A549 (cell line): ENCODE measurements at regions not wholly inside any gene's neighbourhood (a gene's known extent, or its start where the extent isn't known, plus 50 kb on each side); places are given as distances from the start of the nearest gene placed in this dataset.

Source experiments
- ATAC-seq, 2 experiments: fragments of 200-7000 bp in 1 of 2; fragments of >200 bp in 1 of 2; cut with Nextera tagmentation in 1 of 2; cut with Tn5 transposase in 1 of 2; 3 replicates each; pipeline versions ENCODE4 v1.8.0 to v1.9.1; 2018 to 2020; ENCODE audit warnings: mild to moderate bottlenecking in 1 of 2, moderate library complexity in 1 of 2
- CTCF ChIA-PET: fragments of 300-600 bp; sonication (Branson Sonifier 250); formaldehyde crosslinking; extraction: SDS; loops from one replicate; lab custom pipeline; 2021; ENCODE audit warnings: antibody characterized with exemption, inconsistent platforms; lab: Yijun Ruan, JAX
- POLR2A ChIA-PET: fragments of 350-600 bp; formaldehyde crosslinking; extraction: SDS; loops from one replicate; lab custom pipeline; 2021; ENCODE audit warnings: antibody characterized with exemption, inconsistent platforms; lab: Yijun Ruan, JAX
- DNase-seq, 2 experiments: peaks; one replicate each; pipeline versions ENCODE4 v3.0.0 to v3.0.0-alpha.2; 2011 to 2016; ENCODE audit warnings: low read depth in 1 of 2, low spot score in 1 of 2
- FAIRE-seq: peaks from 2 replicates; lab custom pipeline; 2011; peaks lifted over from hg19 to GRCh38; lab: Jason Lieb, UNC
- H3K27ac ChIP-seq, 2 experiments: fragments of >200 bp; sonication (Bioruptor Twin); formaldehyde crosslinking; 3 replicates each; pipeline ENCODE4 v1.5.1; 2016 to 2017
- H3K4me1 ChIP-seq: fragments of >200 bp; sonication (Bioruptor Twin); formaldehyde crosslinking; 3 replicates; pipeline ENCODE4 v1.6.1; 2016
- H3K4me2 ChIP-seq: fragments of >200 bp; sonication (Bioruptor Twin); formaldehyde crosslinking; 3 replicates; pipeline ENCODE4 v1.6.1; 2016
- H3K4me3 ChIP-seq: fragments of >200 bp; sonication (Bioruptor Twin); formaldehyde crosslinking; 3 replicates; pipeline ENCODE4 v1.5.1; 2016
- H3K9me3 ChIP-seq: fragments of >200 bp; sonication (Bioruptor Twin); formaldehyde crosslinking; 3 replicates; pipeline ENCODE4 v1.6.1; 2016
- CEBPB ChIP-seq, 2 experiments: fragments of >200 bp in 1 of 2; sonication (Bioruptor Twin) in 1 of 2; formaldehyde crosslinking in 1 of 2; IDR thresholded peaks; 2 replicates each; pipeline ENCODE4 v1.6.1; 2012 to 2016
- CHD2 ChIP-seq: fragments of 150-350 bp; IDR thresholded peaks from 2 replicates; pipeline ENCODE4 v1.6.1; 2014; ENCODE audit warnings: low read length; ENCODE audit not compliant: partially characterized antibody
- EP300 ChIP-seq, 2 experiments: fragments of >200 bp; sonication (Bioruptor Twin); formaldehyde crosslinking; IDR thresholded peaks; 2 replicates in 1 of 2; 3 replicates in 1 of 2; pipeline ENCODE4 v1.6.1; 2016 to 2017
- FOSL2 ChIP-seq, 2 experiments: fragments of 450-650 bp in 1 of 2; fragments of >200 bp in 1 of 2; sonication (Bioruptor Twin) in 1 of 2; formaldehyde crosslinking; IDR thresholded peaks; 2 replicates each; pipeline versions ENCODE4 v1.5.0 to v1.6.1; 2016 to 2020; ENCODE audit warnings: mild to moderate bottlenecking in 1 of 2, moderate library complexity in 1 of 2
- GATA3 ChIP-seq: IDR thresholded peaks from 2 replicates; pipeline ENCODE4 v1.6.1; 2012; ENCODE audit warnings: borderline replicate concordance
- HOXA7 ChIP-seq: fragments of 250-450 bp; sonication (Bioruptor Pico); IDR thresholded peaks from 2 replicates; pipeline ENCODE4 v1.5.0; 2020; ENCODE audit warnings: mild to moderate bottlenecking, moderate library complexity
- HOXB5 ChIP-seq: fragments of 250-450 bp; sonication (Bioruptor Pico); IDR thresholded peaks from 2 replicates; pipeline ENCODE4 v1.5.0; 2020; ENCODE audit warnings: mild to moderate bottlenecking, moderate library complexity
- JUNB ChIP-seq: fragments of >200 bp; sonication (Bioruptor Twin); formaldehyde crosslinking; IDR thresholded peaks from 2 replicates; pipeline ENCODE4 v1.6.1; 2016
- KDM1A ChIP-seq: fragments of 200-600 bp; sonication (generic); IDR thresholded peaks from 2 replicates; pipeline ENCODE4 v1.6.1; 2016; ENCODE audit warnings: low read depth, mild to moderate bottlenecking
- MAZ ChIP-seq: fragments of 150-350 bp; IDR thresholded peaks from 2 replicates; pipeline ENCODE4 v1.6.1; 2014; ENCODE audit warnings: antibody characterized with exemption, low read depth, low read length, borderline replicate concordance
- MYC ChIP-seq: IDR thresholded peaks from 2 replicates; pipeline ENCODE4 v1.6.1; 2012; ENCODE audit warnings: mild to moderate bottlenecking, inconsistent platforms, low read length, improper control_type of control experiment, borderline replicate concordance
- NPAS2 ChIP-seq: fragments of 250-450 bp; sonication (Bioruptor Pico); IDR thresholded peaks from 2 replicates; pipeline ENCODE4 v1.8.0; 2022; ENCODE audit warnings: mild to moderate bottlenecking, moderate library complexity, borderline replicate concordance
- POLR2A ChIP-seq: IDR thresholded peaks from 2 replicates; pipeline ENCODE4 v1.6.1; 2012; ENCODE audit warnings: mild to moderate bottlenecking, low read length
- RAD21 ChIP-seq, 2 experiments: fragments of >200 bp in 1 of 2; sonication (Bioruptor Twin) in 1 of 2; formaldehyde crosslinking in 1 of 2; IDR thresholded peaks in 1 of 2; conservative IDR thresholded peaks in 1 of 2; 2 replicates in 1 of 2; 3 replicates in 1 of 2; pipeline ENCODE4 v1.6.1; 2012 to 2018; ENCODE audit warnings: inconsistent platforms in 1 of 2
- RARB ChIP-seq: fragments of 250-450 bp; sonication (Bioruptor Pico); IDR thresholded peaks from 2 replicates; pipeline ENCODE4 v1.8.0; 2021; ENCODE audit warnings: mild to moderate bottlenecking, moderate library complexity
- RCOR1 ChIP-seq: fragments of 150-350 bp; IDR thresholded peaks from 2 replicates; pipeline ENCODE4 v1.6.1; 2014; ENCODE audit warnings: antibody characterized with exemption, low read length, low read depth
- RFX5 ChIP-seq: fragments of 450-650 bp; IDR thresholded peaks from 2 replicates; pipeline ENCODE4 v1.7.1; 2014; ENCODE audit warnings: antibody characterized with exemption, mild to moderate bottlenecking, moderate library complexity
- SMC3 ChIP-seq: fragments of >200 bp; sonication (Bioruptor Twin); formaldehyde crosslinking; IDR thresholded peaks from 3 replicates; pipeline ENCODE4 v1.6.1; 2018; ENCODE audit warnings: inconsistent platforms
- SREBF2 ChIP-seq: fragments of 450-650 bp; IDR thresholded peaks from 2 replicates; pipeline ENCODE4 v1.6.1; 2014; ENCODE audit warnings: mild to moderate bottlenecking, moderate library complexity
- ZC3H11A ChIP-seq: fragments of 450-650 bp; IDR thresholded peaks from 2 replicates; pipeline ENCODE4 v1.6.1; 2014; ENCODE audit warnings: antibody characterized with exemption, mild to moderate bottlenecking
- ZFP36 ChIP-seq: fragments of 450-650 bp; IDR thresholded peaks from 2 replicates; pipeline ENCODE4 v1.6.1; 2014; ENCODE audit warnings: borderline replicate concordance; ENCODE audit not compliant: partially characterized antibody
- WGBS: methylation state at CpG from one replicate; pipeline ENCODE4 v1.1.6; 2017; ENCODE audit errors: missing lambda C conversion rate; 5-methylcytosine and 5-hydroxymethylcytosine counted together
- TF ChIP-seq, protein P1 (sequence below): fragments of 250-450 bp; sonication (Bioruptor Pico); IDR thresholded peaks from 2 replicates; pipeline ENCODE4 v1.5.0; 2020; ENCODE audit warnings: low read depth, mild to moderate bottlenecking, moderate library complexity
- TF ChIP-seq, protein P2 (sequence below): IDR thresholded peaks from 2 replicates; pipeline ENCODE4 v1.6.1; 2012
- TF ChIP-seq, protein P3 (sequence below): fragments of 150-350 bp; IDR thresholded peaks from 2 replicates; pipeline ENCODE4 v1.6.1; 2014; ENCODE audit warnings: low read depth, mild to moderate bottlenecking, low read length
- TF ChIP-seq, protein P4 (sequence below): fragments of 250-450 bp; sonication (Bioruptor Pico); IDR thresholded peaks from 2 replicates; pipeline ENCODE4 v1.5.0; 2021; ENCODE audit warnings: mild to moderate bottlenecking, moderate library complexity, borderline replicate concordance
- TF ChIP-seq, protein P5 (sequence below): fragments of 200-600 bp; sonication (generic); IDR thresholded peaks from 2 replicates; pipeline ENCODE4 v1.6.1; 2016; ENCODE audit warnings: antibody characterized with exemption, mild to moderate bottlenecking, moderate library complexity
- TF ChIP-seq, protein P6 (sequence below): fragments of 450-650 bp; IDR thresholded peaks from 2 replicates; pipeline ENCODE4 v1.6.1; 2014; ENCODE audit warnings: antibody characterized with exemption

DNA sequence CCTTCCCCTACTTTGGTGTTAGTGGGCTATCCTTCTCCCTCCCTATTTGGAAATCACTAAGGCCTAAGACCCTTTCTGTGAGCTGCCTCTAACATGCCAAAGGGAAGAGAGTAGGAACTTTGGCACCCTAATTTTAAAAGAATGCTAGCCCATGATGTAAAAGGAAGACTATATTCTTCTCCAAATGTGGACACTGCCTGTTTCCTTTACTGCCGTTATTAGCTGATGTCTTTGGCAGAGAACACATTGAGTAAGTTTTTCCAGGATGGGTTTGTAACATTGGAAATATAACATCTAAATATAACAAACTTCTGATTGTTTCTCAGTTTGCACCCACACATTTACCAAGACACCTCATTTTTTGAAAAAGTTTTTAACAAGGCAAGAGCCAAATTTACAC is 56.9 kb upstream of the TNKS2 start:
- CTCF ChIA-PET, result no interaction called here
- Histone ChIP-seq H3K9me3 (0 out of 3 replicates have a peak, but pooled peaks cover 4% of the 10 kb centered on the region), H3K4me2 (no peak overlapping the region), H3K4me3 (no peak overlapping the region), H3K4me1 (0 out of 3 replicates have a peak, but pooled peaks cover 5% of the 10 kb centered on the region), H3K27ac (no peak overlapping the region)
- FAIRE-seq (no peak), ATAC-seq (no peak), DNase-seq (no peak)
- POLR2A ChIA-PET, result no interaction called here
- TF ChIP-seq CEBPB (IDR thresholded peaks at IDR 0.05) (no peak), GATA3 (no peak), SREBF2 (no peak), RARB (no peak), ZC3H11A (no peak), KDM1A (no peak), HOXB5 (no peak), POLR2A (no peak), MYC (no peak), FOSL2 (IDR thresholded peaks at IDR 0.05) (no peak), FOSL2 (CRISPR knock-in tag; IDR thresholded peaks at IDR 0.05) (no peak), RFX5 (no peak), SMC3 (no peak), JUNB (no peak), ZFP36 (no peak)
- TF ChIP-seq, protein P1, sequence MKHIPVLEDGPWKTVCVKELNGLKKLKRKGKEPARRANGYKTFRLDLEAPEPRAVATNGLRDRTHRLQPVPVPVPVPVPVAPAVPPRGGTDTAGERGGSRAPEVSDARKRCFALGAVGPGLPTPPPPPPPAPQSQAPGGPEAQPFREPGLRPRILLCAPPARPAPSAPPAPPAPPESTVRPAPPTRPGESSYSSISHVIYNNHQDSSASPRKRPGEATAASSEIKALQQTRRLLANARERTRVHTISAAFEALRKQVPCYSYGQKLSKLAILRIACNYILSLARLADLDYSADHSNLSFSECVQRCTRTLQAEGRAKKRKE (CRISPR knock-in tag), result no peak
- TF ChIP-seq, protein P2, sequence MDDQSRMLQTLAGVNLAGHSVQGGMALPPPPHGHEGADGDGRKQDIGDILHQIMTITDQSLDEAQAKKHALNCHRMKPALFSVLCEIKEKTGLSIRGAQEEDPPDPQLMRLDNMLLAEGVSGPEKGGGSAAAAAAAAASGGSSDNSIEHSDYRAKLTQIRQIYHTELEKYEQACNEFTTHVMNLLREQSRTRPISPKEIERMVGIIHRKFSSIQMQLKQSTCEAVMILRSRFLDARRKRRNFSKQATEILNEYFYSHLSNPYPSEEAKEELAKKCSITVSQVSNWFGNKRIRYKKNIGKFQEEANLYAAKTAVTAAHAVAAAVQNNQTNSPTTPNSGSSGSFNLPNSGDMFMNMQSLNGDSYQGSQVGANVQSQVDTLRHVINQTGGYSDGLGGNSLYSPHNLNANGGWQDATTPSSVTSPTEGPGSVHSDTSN, result no peak
- TF ChIP-seq, protein P3, sequence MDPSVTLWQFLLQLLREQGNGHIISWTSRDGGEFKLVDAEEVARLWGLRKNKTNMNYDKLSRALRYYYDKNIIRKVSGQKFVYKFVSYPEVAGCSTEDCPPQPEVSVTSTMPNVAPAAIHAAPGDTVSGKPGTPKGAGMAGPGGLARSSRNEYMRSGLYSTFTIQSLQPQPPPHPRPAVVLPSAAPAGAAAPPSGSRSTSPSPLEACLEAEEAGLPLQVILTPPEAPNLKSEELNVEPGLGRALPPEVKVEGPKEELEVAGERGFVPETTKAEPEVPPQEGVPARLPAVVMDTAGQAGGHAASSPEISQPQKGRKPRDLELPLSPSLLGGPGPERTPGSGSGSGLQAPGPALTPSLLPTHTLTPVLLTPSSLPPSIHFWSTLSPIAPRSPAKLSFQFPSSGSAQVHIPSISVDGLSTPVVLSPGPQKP, result no peak
- TF ChIP-seq, protein P4, sequence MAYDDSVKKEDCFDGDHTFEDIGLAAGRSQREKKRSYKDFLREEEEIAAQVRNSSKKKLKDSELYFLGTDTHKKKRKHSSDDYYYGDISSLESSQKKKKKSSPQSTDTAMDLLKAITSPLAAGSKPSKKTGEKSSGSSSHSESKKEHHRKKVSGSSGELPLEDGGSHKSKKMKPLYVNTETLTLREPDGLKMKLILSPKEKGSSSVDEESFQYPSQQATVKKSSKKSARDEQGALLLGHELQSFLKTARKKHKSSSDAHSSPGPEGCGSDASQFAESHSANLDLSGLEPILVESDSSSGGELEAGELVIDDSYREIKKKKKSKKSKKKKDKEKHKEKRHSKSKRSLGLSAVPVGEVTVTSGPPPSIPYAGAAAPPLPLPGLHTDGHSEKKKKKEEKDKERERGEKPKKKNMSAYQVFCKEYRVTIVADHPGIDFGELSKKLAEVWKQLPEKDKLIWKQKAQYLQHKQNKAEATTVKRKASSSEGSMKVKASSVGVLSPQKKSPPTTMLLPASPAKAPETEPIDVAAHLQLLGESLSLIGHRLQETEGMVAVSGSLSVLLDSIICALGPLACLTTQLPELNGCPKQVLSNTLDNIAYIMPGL (CRISPR knock-in tag), result no peak
- 85% methylated on average over 1 of the region's 1 CpG for WGBS

DNA sequence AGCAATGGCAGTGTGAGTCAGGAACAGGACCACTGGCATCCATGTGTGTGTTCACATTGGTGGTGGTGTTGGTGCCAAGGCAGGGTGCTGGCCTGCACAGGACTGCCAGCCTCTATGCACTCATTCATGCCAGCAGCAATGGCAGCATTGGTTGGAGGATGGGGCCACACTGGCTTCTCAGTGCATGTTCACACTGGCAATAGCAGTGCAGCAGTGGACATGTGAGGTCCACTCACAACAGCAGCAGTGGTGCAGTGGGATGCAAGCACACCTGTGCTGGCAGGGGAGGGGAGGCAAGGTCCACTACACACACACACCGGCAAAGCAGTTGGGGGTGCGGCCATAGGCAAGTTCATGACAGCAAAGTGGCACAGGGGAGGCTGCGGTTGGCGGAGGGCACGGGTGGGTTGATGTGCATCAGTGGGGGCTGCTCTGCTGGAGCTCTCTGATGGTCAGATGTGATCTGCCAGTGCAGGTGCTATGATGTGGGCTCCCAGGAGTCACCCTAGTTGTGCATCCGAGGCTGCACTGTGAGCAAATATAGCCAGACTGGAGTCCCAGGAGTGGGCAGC is 57.8 kb upstream of the TNKS2 start:
- 0 out of 3 replicates have a peak, but pooled peaks cover 5% of the 10 kb centered on the region for H3K4me1 ChIP-seq
- CTCF ChIA-PET, result no interaction called here
- 86% methylated on average over 6 of the region's 6 CpGs for WGBS
- no peak for DNase-seq
- TF ChIP-seq, protein P3, result no peak
- TF ChIP-seq MAZ (no peak), EP300 (IDR thresholded peaks at IDR 0.05) (no peak), RCOR1 (no peak), MYC (no peak), NPAS2 (no peak), RARB (no peak), CHD2 (no peak), HOXA7 (no peak), RAD21 (conservative IDR thresholded peaks at IDR 0.05 in 1 of 2, IDR thresholded peaks at IDR 0.05 in 1 of 2) (no peak), SMC3 (no peak), ZFP36 (no peak)
- TF ChIP-seq, protein P5, sequence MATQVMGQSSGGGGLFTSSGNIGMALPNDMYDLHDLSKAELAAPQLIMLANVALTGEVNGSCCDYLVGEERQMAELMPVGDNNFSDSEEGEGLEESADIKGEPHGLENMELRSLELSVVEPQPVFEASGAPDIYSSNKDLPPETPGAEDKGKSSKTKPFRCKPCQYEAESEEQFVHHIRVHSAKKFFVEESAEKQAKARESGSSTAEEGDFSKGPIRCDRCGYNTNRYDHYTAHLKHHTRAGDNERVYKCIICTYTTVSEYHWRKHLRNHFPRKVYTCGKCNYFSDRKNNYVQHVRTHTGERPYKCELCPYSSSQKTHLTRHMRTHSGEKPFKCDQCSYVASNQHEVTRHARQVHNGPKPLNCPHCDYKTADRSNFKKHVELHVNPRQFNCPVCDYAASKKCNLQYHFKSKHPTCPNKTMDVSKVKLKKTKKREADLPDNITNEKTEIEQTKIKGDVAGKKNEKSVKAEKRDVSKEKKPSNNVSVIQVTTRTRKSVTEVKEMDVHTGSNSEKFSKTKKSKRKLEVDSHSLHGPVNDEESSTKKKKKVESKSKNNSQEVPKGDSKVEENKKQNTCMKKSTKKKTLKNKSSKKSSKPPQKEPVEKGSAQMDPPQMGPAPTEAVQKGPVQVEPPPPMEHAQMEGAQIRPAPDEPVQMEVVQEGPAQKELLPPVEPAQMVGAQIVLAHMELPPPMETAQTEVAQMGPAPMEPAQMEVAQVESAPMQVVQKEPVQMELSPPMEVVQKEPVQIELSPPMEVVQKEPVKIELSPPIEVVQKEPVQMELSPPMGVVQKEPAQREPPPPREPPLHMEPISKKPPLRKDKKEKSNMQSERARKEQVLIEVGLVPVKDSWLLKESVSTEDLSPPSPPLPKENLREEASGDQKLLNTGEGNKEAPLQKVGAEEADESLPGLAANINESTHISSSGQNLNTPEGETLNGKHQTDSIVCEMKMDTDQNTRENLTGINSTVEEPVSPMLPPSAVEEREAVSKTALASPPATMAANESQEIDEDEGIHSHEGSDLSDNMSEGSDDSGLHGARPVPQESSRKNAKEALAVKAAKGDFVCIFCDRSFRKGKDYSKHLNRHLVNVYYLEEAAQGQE, result no peak
- TF ChIP-seq, protein P6, sequence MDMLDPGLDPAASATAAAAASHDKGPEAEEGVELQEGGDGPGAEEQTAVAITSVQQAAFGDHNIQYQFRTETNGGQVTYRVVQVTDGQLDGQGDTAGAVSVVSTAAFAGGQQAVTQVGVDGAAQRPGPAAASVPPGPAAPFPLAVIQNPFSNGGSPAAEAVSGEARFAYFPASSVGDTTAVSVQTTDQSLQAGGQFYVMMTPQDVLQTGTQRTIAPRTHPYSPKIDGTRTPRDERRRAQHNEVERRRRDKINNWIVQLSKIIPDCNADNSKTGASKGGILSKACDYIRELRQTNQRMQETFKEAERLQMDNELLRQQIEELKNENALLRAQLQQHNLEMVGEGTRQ, result no peak
- TF ChIP-seq, all 56 proteins: peak for 0
- no peak for ATAC-seq
- H3K27ac ChIP-seq, result no peak overlapping the region
- no peak for FAIRE-seq
- POLR2A ChIA-PET, result no interaction called here
- no peak overlapping the region for H3K4me3 ChIP-seq
- 0 out of 3 replicates have a peak, but pooled peaks cover 5% of the 10 kb centered on the region for H3K9me3 ChIP-seq
- H3K4me2 ChIP-seq, result no peak overlapping the region
